ENCODE measurements at regions not wholly inside any gene's neighbourhood (a gene's known extent, or its start where the extent isn't known, plus 50 kb on each side); places are given as distances from the start of the nearest gene placed in this dataset.

DNA sequence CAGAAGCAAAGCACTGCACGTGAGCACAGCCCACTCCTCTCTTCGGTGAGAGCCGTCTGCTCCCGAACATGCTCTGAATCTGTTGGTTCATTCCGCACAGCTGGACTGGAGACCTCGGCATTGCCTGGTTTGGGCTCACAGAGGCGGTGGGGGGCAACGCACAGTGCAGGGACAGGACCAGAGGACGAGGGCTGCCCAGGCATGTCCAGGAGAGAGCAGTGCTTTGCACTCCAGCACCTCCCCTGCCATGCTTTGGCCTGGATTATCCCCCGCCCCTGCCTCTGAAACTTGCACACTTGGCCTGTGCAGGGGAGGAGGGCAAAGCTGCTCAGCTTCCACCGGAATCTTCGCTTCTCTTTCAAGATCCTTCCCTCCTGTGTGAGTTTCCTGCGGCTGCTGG lies 536.5 kb downstream of the BRD1 start:
- Histone ChIP-seq H3K9ac (ENCODE audit: low read depth, low read length) (no peak overlapping the region), H3K4me3 (ENCODE audit: low read length) (no peak overlapping the region), H3K27me3 (ENCODE audit: insufficient read depth, low read length) (no peaks in the 10 kb centered on the region), H3K36me3 (ENCODE audit: insufficient read depth, low read depth, low read length) (no peaks in the 10 kb centered on the region), H3K27ac (ENCODE audit: low read length) (no peak overlapping the region), H3K4me1 (ENCODE audit: insufficient read depth, low read length) (no peaks in the 10 kb centered on the region), H3K9me3 (ENCODE audit: insufficient read depth, low read depth, low read length) (no peaks in the 10 kb centered on the region; the same call in 1 of the 2 replicates)

DNA sequence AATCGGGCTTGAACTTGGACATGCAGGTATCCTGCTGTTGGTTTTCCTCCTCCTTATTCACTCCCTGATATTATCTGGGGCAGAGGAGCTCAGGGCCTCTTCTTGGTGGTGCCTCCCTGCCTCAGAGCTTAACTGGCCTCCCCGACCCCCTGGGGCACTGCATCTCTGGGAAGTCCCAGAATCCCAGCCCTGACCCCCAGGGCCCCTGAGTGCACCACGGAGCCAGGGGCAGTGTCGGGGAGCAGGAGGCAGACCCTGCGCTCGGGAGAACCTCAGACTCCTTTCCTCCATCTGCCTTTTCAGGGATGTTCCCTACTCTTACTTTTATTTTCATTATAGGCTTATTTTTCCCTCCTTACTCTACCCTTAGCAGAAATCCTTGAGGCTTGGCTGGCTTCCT lies 537.0 kb downstream of the BRD1 start:
- Histone ChIP-seq H3K9ac (ENCODE audit: low read depth, low read length) (no peak overlapping the region), H3K4me3 (ENCODE audit: low read length) (no peak overlapping the region), H3K36me3 (ENCODE audit: insufficient read depth, low read depth, low read length) (no peaks in the 10 kb centered on the region), H3K27me3 (ENCODE audit: insufficient read depth, low read length) (no peaks in the 10 kb centered on the region), H3K27ac (ENCODE audit: low read length) (no peak overlapping the region), H3K4me1 (ENCODE audit: insufficient read depth, low read length) (no peaks in the 10 kb centered on the region), H3K9me3 (ENCODE audit: insufficient read depth, low read depth, low read length) (no peaks in the 10 kb centered on the region; the same call in 1 of the 2 replicates)

DNA sequence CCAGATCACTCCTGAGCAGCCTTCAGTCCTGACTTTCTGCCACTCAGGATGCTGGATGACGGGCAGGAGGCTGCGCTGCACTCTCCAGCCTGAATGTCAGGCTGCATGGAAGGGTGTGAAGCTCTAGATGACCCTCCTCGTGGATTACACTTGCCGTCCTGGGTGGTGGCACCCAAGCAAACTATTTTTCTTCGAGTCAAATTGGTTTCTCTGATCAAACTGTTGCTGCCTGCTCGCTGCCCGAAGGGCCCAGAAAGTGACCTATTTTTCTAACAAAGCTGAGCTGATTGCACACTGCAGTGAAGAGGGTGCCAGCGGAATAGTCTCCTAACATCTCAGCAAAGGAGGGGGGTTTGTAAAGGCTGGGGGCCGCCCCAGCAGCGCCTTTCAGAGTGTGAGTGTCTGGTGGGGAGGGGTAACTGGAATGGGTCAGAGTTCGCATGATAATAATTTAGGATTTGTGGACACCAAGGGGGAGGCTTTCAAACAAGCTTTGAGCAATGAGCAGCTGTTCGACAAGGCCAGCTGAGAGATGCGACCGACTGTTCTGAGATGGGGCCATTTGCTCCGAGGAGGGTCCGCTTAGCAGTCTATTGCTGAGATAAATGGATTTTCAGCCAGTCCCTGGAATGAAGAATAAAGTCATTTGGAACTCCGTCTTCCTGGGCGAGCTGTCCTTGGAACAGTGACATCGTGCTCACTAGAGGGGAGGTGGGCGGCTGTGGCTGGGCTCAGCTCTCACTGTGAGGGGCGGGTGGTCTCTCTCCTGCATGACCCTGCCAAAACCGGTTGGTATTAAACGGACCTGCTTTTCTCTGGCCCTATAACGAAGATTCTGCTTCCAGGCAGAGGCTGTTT lies 537.6 kb downstream of the BRD1 start:
- Histone ChIP-seq H3K27me3 (ENCODE audit: insufficient read depth, low read length) (no peaks in the 10 kb centered on the region), H3K4me1 (ENCODE audit: insufficient read depth, low read length) (no peaks in the 10 kb centered on the region), H3K4me3 (ENCODE audit: low read length) (no peak overlapping the region), H3K9me3 (ENCODE audit: insufficient read depth, low read depth, low read length) (no peaks in the 10 kb centered on the region; the same call in 1 of the 2 replicates), H3K9ac (ENCODE audit: low read depth, low read length) (no peak overlapping the region), H3K36me3 (ENCODE audit: insufficient read depth, low read depth, low read length) (no peaks in the 10 kb centered on the region), H3K27ac (ENCODE audit: low read length) (no peak overlapping the region)

DNA sequence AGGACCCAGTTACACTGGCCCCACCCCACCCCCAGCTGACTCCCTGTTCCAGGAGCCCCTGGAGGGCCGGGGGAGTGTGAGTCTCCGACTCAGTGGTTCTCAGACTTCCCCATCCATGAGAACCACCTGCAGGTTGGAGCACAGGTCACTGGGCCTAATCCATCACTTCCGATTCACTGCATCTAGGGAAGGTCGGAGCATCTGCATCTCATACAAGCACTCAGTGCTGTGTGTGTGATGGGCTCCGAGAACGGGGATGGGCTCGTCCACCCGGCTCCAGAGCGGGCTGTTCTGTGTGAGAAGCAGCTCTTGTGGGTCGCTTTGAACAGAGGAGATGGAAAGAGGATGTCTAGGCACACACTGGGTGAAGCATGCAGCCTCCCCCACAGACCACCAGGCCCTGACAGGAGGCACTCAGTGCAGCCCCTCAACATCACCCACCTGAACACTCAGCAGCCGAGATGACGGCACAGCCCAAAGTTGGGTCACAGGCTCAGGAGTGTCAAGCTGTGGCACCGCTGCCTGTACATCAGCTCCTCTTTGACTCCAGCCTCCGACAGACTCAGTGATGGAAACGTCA lies 541.4 kb downstream of the BRD1 start:
- H3K4me1 ChIP-seq (ENCODE audit: insufficient read depth, low read length) = no peaks in the 10 kb centered on the region
- H3K27me3 ChIP-seq (ENCODE audit: insufficient read depth, low read length) = no peaks in the 10 kb centered on the region
- no peak overlapping the region for H3K4me3 ChIP-seq (ENCODE audit: low read length)
- H3K9me3 ChIP-seq (ENCODE audit: insufficient read depth, low read depth, low read length) = no peaks in the 10 kb centered on the region
- no peak overlapping the region for H3K9ac ChIP-seq (ENCODE audit: low read depth, low read length)
- no peak overlapping the region for H3K27ac ChIP-seq (ENCODE audit: low read length)
- H3K36me3 ChIP-seq (ENCODE audit: insufficient read depth, low read depth, low read length) = no peaks in the 10 kb centered on the region

DNA sequence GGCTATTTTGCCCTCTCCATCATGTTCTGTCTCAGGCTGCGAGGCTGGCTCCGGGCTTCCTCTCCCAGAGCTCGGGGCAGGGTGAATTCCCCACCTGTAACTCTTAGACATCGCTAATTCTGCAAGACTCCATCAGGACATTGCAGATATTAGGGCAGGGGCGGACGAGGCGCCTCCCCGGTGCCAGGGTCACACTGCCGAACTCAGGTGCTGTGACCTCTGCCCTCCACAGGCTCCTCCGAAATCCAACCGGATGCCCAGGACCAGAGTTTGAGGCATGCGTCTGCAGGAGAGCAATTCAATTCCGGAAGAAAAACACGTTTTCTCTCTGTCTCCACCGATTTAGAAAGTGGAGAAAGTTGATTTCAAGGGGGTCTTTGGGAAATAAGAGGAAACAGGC lies 542.7 kb downstream of the BRD1 start:
- H3K9ac ChIP-seq (ENCODE audit: low read depth, low read length) = no peak overlapping the region
- H3K4me1 ChIP-seq (ENCODE audit: insufficient read depth, low read length) = no peaks in the 10 kb centered on the region
- H3K36me3 ChIP-seq (ENCODE audit: insufficient read depth, low read depth, low read length) = no peaks in the 10 kb centered on the region
- no peaks in the 10 kb centered on the region for H3K27me3 ChIP-seq (ENCODE audit: insufficient read depth, low read length)
- H3K9me3 ChIP-seq (ENCODE audit: insufficient read depth, low read depth, low read length) = no peaks in the 10 kb centered on the region
- H3K4me3 ChIP-seq (ENCODE audit: low read length) = no peak overlapping the region
- H3K27ac ChIP-seq (ENCODE audit: low read length) = no peak overlapping the region

DNA sequence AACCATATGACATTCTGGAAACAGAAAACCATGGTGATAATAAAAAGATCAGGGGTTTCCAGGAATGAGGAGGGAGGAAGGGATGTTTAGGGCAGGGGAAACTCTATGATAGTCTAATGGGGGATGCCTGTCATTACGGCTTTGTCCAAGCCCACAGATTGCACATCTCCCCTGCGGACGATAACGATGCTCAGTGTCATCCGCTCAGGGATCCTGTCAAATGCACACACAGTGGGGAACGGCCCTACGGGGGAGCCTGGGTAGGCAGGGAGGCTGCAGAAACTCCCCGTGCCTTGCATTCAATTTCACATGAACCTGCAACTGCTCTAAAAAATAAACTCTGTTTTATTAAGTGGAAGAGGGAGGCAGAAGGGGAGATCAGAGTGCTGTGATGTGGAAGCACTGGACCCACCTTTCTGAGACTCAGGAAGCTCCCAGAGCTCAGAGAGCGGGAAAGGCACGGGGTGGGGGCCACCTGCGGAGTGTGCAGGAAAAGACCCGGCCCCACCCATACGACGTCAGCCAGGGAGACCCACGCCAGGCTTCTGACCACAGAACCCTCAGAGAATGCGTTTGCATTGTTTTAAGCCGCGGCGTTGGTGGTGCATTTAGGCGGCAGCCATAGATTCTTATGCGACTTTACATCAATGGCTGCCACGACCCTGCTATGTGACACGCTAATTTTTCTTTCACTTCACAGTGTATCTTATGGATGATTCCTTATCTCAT lies 543.5 kb downstream of the BRD1 start:
- H3K36me3 ChIP-seq (ENCODE audit: insufficient read depth, low read depth, low read length) = no peaks in the 10 kb centered on the region

DNA sequence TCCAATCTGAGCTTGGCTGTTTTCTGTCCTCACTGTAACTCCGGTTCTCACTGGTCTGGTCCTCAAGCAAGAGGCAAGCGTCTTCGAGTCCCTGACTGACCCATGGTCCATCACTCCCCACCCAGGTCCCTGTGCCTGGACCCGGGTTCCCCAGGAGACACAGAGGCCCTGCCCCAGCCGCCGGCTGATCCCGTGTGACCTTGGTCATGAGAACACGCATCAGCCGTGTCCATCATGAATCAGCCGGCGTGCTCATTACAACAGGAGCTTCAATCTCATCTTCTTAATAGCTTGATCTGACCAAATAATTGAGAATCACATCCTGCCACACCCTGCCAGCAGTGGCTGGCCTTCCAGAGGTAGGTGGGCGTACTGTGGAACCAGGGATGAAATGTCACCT lies 545.1 kb downstream of the BRD1 start:
- Histone ChIP-seq H3K9ac (ENCODE audit: low read depth, low read length) (no peak overlapping the region), H3K4me1 (ENCODE audit: insufficient read depth, low read length) (no peaks in the 10 kb centered on the region), H3K4me3 (ENCODE audit: low read length) (no peak overlapping the region), H3K27me3 (ENCODE audit: insufficient read depth, low read length) (no peaks in the 10 kb centered on the region), H3K27ac (ENCODE audit: low read length) (no peak overlapping the region), H3K36me3 (ENCODE audit: insufficient read depth, low read depth, low read length) (no peaks in the 10 kb centered on the region), H3K9me3 (ENCODE audit: insufficient read depth, low read depth, low read length) (no peaks in the 10 kb centered on the region)

More for the DNA sequence above, 543.5 kb downstream of the BRD1 start:
- Histone ChIP-seq H3K4me1 (ENCODE audit: insufficient read depth, low read length) (no peaks in the 10 kb centered on the region), H3K4me3 (ENCODE audit: low read length) (no peak overlapping the region), H3K9ac (ENCODE audit: low read depth, low read length) (no peak overlapping the region), H3K9me3 (ENCODE audit: insufficient read depth, low read depth, low read length) (no peaks in the 10 kb centered on the region), H3K27me3 (ENCODE audit: insufficient read depth, low read length) (no peaks in the 10 kb centered on the region), H3K27ac (ENCODE audit: low read length) (no peak overlapping the region)

DNA sequence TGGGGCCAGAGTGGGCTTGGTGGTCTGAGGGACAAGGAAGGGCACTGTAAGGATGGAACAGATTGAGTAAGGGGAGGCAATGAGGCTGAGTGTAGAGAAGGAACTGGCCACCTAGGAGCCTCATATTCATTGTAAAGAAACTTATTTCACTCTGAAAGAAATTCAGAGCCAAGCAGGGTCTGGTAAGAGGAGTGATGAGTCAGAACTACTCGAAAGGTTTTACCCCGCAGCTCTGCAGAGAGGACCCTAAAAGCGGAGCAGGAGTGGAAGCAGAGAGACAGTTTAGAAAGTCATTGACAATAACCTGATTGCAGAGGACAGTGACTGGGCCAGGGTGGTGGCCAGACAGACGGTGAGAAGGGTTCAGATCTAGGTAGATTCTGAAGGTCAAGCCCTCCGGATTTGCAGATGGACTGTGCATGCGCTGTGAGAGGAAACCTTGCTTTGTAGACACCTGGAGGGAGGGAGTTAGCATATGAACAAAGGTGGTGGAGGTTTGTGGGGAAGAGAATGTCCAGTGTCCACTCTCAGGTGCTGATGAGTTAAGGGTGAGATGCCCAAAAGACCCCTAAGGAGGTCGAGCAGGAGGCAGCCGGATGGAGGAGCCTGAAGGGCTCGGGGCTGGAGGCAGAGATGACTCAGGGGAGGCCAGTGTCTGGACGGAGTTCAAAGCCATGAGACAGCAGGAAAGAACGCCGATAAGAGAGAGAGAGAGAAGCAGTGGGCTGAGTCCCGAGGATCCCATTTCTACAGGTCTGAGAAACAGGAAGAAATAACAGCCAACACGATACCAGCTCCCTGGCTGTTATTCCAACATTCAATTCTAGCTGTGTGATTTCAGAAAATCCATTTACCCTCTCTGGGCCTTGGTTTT lies 546.0 kb downstream of the BRD1 start:
- Histone ChIP-seq H3K9me3 (ENCODE audit: insufficient read depth, low read depth, low read length) (no peaks in the 10 kb centered on the region), H3K4me1 (ENCODE audit: insufficient read depth, low read length) (no peaks in the 10 kb centered on the region), H3K27me3 (ENCODE audit: insufficient read depth, low read length) (no peaks in the 10 kb centered on the region), H3K4me3 (ENCODE audit: low read length) (no peak overlapping the region), H3K36me3 (ENCODE audit: insufficient read depth, low read depth, low read length) (no peaks in the 10 kb centered on the region), H3K27ac (ENCODE audit: low read length) (no peak overlapping the region), H3K9ac (ENCODE audit: low read depth, low read length) (no peak overlapping the region)

DNA sequence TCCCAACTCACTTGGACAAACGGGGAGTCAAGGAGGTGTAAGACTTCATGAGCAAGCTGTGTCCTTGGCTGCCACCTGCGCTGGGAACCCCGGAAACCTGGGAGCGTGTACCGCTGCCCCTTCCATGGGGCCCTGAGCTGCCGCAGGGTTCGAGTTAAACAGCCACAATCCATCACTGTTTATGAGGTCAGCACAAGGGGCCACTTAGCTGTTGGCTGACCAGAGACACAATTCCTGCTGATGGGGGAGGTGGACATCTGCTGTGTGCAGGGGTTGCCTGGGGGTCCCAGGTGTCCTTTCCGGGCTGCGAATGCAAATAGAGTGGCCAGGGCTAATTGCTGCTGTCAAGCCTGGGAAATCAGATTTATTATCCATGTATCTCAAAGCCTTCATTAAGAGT lies 549.3 kb downstream of the BRD1 start:
- no peaks in the 10 kb centered on the region for H3K36me3 ChIP-seq (ENCODE audit: insufficient read depth, low read depth, low read length)
- no peak overlapping the region for H3K4me3 ChIP-seq (ENCODE audit: low read length)
- H3K27me3 ChIP-seq (ENCODE audit: insufficient read depth, low read length) = no peaks in the 10 kb centered on the region
- H3K27ac ChIP-seq (ENCODE audit: low read length) = no peak overlapping the region
- H3K4me1 ChIP-seq (ENCODE audit: insufficient read depth, low read length) = no peaks in the 10 kb centered on the region
- no peak overlapping the region for H3K9ac ChIP-seq (ENCODE audit: low read depth, low read length)
- no peaks in the 10 kb centered on the region for H3K9me3 ChIP-seq (ENCODE audit: insufficient read depth, low read depth, low read length)

DNA sequence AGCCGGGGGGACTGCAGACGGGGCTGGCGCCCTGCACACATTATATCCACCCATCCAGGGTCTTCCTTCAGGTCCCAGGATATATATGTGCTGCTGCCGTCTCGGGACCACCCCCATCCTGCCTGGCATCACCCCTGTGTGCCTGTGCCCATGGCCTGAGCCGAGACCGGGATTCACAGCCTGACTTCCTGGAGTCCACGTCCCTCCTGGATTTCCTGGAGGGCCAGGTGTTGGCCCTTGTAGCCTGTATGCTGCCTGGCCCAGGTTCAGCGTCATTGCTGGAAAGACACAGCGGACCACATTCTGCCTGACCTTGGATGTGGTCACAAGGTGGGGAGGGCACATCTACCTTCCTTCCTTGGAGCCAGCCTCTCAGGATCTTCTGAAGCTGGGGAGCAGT lies 551.1 kb downstream of the BRD1 start:
- H3K36me3 ChIP-seq (ENCODE audit: insufficient read depth, low read depth, low read length) = no peaks in the 10 kb centered on the region
- H3K9me3 ChIP-seq (ENCODE audit: insufficient read depth, low read depth, low read length) = no peaks in the 10 kb centered on the region
- H3K27me3 ChIP-seq (ENCODE audit: insufficient read depth, low read length) = peaks cover 13% of the 10 kb centered on the region
- no peaks in the 10 kb centered on the region for H3K4me1 ChIP-seq (ENCODE audit: insufficient read depth, low read length)
- no peak overlapping the region for H3K9ac ChIP-seq (ENCODE audit: low read depth, low read length)
- H3K4me3 ChIP-seq (ENCODE audit: low read length) = no peak overlapping the region
- H3K27ac ChIP-seq (ENCODE audit: low read length) = no peak overlapping the region

DNA sequence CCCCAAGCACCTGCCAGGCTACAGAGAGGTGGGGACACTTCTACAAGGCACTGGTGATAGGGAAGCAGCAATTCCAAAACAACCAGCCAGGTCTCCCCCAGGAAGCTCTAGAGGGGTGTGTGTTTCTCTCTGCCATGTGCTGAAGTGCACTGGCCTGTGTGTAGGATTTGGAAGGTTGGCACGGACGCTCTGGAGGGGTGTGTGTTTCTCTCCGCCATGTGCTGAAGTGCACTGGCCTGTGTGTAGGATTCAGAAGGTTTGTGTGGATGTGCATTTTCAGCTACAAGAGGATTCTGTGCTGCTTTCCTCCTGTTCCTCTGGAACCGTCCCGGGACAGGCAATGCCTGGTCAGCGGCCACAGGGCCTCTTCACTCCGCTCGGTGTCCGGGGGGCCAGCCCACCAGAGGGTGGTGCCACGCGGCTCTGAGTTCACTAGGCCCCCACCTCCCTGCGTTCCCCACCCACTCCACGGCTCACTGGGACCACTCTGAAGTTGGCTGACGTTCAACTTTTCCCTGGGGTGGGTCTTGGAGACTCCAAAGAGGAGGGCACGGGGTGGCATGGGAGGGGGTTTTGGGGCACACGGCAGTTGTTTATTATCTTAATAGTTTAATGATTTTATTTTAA lies 552.8 kb downstream of the BRD1 start:
- H3K4me3 ChIP-seq (ENCODE audit: low read length) = no peak overlapping the region
- H3K36me3 ChIP-seq (ENCODE audit: insufficient read depth, low read depth, low read length) = no peaks in the 10 kb centered on the region
- no peaks in the 10 kb centered on the region for H3K9me3 ChIP-seq (ENCODE audit: insufficient read depth, low read depth, low read length)
- H3K27ac ChIP-seq (ENCODE audit: low read length) = no peak overlapping the region
- peaks cover 6% of the 10 kb centered on the region; the same call in 1 of the 2 replicates for H3K4me1 ChIP-seq (ENCODE audit: insufficient read depth, low read length)
- H3K9ac ChIP-seq (ENCODE audit: low read depth, low read length) = no peak overlapping the region
- H3K27me3 ChIP-seq (ENCODE audit: insufficient read depth, low read length) = peaks cover 27% of the 10 kb centered on the region

Measured in iPS-20b (cell line).